ENCODE measurements at regions not wholly inside any gene's neighbourhood (a gene's known extent, or its start where the extent isn't known, plus 50 kb on each side); places are given as distances from the start of the nearest gene placed in this dataset.

GRCh38 chr2:65691816-65692215 lies 259.4 kb upstream of the SPRED2 start:
- no peak for TF ChIP-seq CTCF (IDR thresholded peaks at IDR 0.05)
- no peak for TF ChIP-seq POLR2A (IDR thresholded peaks at IDR 0.05)
